ENCODE measurements at regions not wholly inside any gene's neighbourhood (a gene's known extent, or its start where the extent isn't known, plus 50 kb on each side); places are given as distances from the start of the nearest gene placed in this dataset.
"Not testable (repeated sequence)": the region's sequence is repeated elsewhere in the genome, so short reads cannot be mapped to it uniquely, and the experiment has no call there.

GRCh38 chrX:14351611-14352303 is 177.6 kb upstream of the GLRA2 start:
- no peak for DNase-seq

GRCh38 chrX:14347523-14347922 is 181.8 kb upstream of the GLRA2 start:
- DNase-seq, result no peak

- no peak for DNase-seq
Measured at GRCh38 chrX:14344172-14344940, 185.0 kb upstream of the GLRA2 start.

- DNase-seq, result no peak
Measured at GRCh38 chrX:14309431-14309830, 219.9 kb upstream of the GLRA2 start.

GRCh38 chrX:14308976-14309375 is 220.4 kb upstream of the GLRA2 start:
- not testable (repeated sequence) for DNase-seq

- DNase-seq, result peak; percentile 54
Measured at GRCh38 chrX:14303891-14304290, 225.4 kb upstream of the GLRA2 start.

GRCh38 chrX:14302561-14302960 is 226.8 kb upstream of the GLRA2 start:
- not testable (repeated sequence) for DNase-seq

- no peak for DNase-seq
Measured at GRCh38 chrX:14300376-14300775, 229.0 kb upstream of the GLRA2 start.

- no peak for DNase-seq
Measured at GRCh38 chrX:14295426-14295825, 233.9 kb upstream of the GLRA2 start.

- no peak for DNase-seq
Measured at GRCh38 chrX:14291666-14292500, 237.5 kb upstream of the GLRA2 start.

- DNase-seq, result peak; percentile 1
Measured at GRCh38 chrX:14290335-14290734, 239.0 kb upstream of the GLRA2 start.

GRCh38 chrX:14274691-14275090 is 245.0 kb upstream of the GEMIN8 start:
- DNase-seq, result no peak

GRCh38 chrX:14267216-14267615 is 237.5 kb upstream of the GEMIN8 start:
- DNase-seq, result no peak

- DNase-seq, result no peak
Measured at GRCh38 chrX:14266705-14267104, 237.0 kb upstream of the GEMIN8 start.

GRCh38 chrX:14243823-14244222 is 214.1 kb upstream of the GEMIN8 start:
- no peak for DNase-seq

GRCh38 chrX:14235004-14235403 is 205.3 kb upstream of the GEMIN8 start:
- no peak for DNase-seq

GRCh38 chrX:14232688-14233087 is 203.0 kb upstream of the GEMIN8 start:
- DNase-seq, result no peak

- no peak for DNase-seq
Measured at GRCh38 chrX:14228611-14229010, 198.9 kb upstream of the GEMIN8 start.

- DNase-seq, result no peak
Measured at GRCh38 chrX:14220386-14220944, 190.8 kb upstream of the GEMIN8 start.

- DNase-seq, result no peak
Measured at GRCh38 chrX:14209034-14209433, 179.3 kb upstream of the GEMIN8 start.

GRCh38 chrX:14194711-14195110 is 165.0 kb upstream of the GEMIN8 start:
- no peak for DNase-seq

GRCh38 chrX:14193547-14193946 is 163.9 kb upstream of the GEMIN8 start:
- no peak for DNase-seq

GRCh38 chrX:14173873-14174272 is 144.2 kb upstream of the GEMIN8 start:
- DNase-seq, result no peak
